ENCODE measurements at regions not wholly inside any gene's neighbourhood (a gene's known extent, or its start where the extent isn't known, plus 50 kb on each side); places are given as distances from the start of the nearest gene placed in this dataset.

- TF ChIP-seq CTCF (IDR thresholded peaks at IDR 0.05) (no peak), POLR2A (IDR thresholded peaks at IDR 0.05) (no peak)
Measured at GRCh38 chr3:197393711-197394110, 95.3 kb upstream of the DLG1 start.
